K562 (cell line): ENCODE measurements at regions not wholly inside any gene's neighbourhood (a gene's known extent, or its start where the extent isn't known, plus 50 kb on each side); places are given as distances from the start of the nearest gene placed in this dataset.

Source experiments
- ATAC-seq: fragments of 200-7000 bp; cut with Tn5 transposase; 3 replicates; pipeline ENCODE4 v1.9.1; 2020; ENCODE audit warnings: moderate library complexity
- BruUV-seq: library from RNA; stranded (reverse); fragments of 400-500 nt; replicated peaks from 2 replicates; lab custom pipeline; 2021; lab: Mats Ljungman, UMichigan
- CTCF ChIA-PET: fragments of 300-600 bp; formaldehyde crosslinking; extraction: SDS; loops from one replicate; lab custom pipeline; 2021; ENCODE audit warnings: low intra/inter-chr PET ratio; lab: Yijun Ruan, JAX
- POLR2A ChIA-PET: fragments of 300-600, 350-650 bp; sonication (Branson Sonifier 250); formaldehyde crosslinking; extraction: SDS; loops from one replicate; lab custom pipeline; 2021; ENCODE audit warnings: antibody characterized with exemption, inconsistent platforms; lab: Yijun Ruan, JAX
- DNase-seq, 4 experiments: peaks; one replicate each; pipeline versions ENCODE4 v3.0.0 to v3.0.0-alpha.2; 2011 to 2018; ENCODE audit warnings: low spot score in 3 of 4, mixed read lengths in 3 of 4; ENCODE audit errors: extremely low read depth in 1 of 4
- FAIRE-seq: peaks from 2 replicates; lab custom pipeline; 2011; peaks lifted over from hg19 to GRCh38; lab: Jason Lieb, UNC
- H2AFZ ChIP-seq: 2 replicates; pipeline ENCODE4 v1.6.0; 2011; ENCODE audit warnings: low read depth, low read length, control low read depth, inconsistent platforms
- H3K27ac ChIP-seq: fragments of 200-600 bp; 3 replicates; pipeline ENCODE4 v1.8.0; 2011; ENCODE audit warnings: low read depth, mild to moderate bottlenecking, control low read depth, inconsistent platforms, low read length, moderate library complexity, mixed read lengths; ENCODE audit errors: extremely low read depth
- H3K27me3 ChIP-seq, 2 experiments: fragments of 300-600 bp in 1 of 2; 2 replicates in 1 of 2; 3 replicates in 1 of 2; pipeline versions ENCODE4 v1.6.0 to v1.8.0; 2011; ENCODE audit warnings: inconsistent platforms in 2 of 2, low read length in 2 of 2, mild to moderate bottlenecking in 1 of 2, mixed read lengths in 1 of 2, moderate library complexity in 1 of 2; ENCODE audit not compliant: control insufficient read depth in 2 of 2, insufficient read depth in 2 of 2
- H3K36me3 ChIP-seq: fragments of 300-600 bp; 3 replicates; pipeline ENCODE4 v1.8.0; 2011; ENCODE audit warnings: mild to moderate bottlenecking, low read length, inconsistent platforms; ENCODE audit not compliant: control insufficient read depth, insufficient read depth
- H3K4me1 ChIP-seq, 2 experiments: fragments of 200-600 bp in 1 of 2; replicated peaks in 1 of 2; 2 replicates in 1 of 2; 3 replicates in 1 of 2; pipeline versions ENCODE4 v1.5.1 to v1.8.0; 2011; ENCODE audit warnings: inconsistent platforms in 2 of 2, low read length in 2 of 2, mild to moderate bottlenecking in 1 of 2, mixed read lengths in 1 of 2, moderate library complexity in 1 of 2; ENCODE audit not compliant: control insufficient read depth in 2 of 2, insufficient read depth in 2 of 2
- H3K4me2 ChIP-seq: 2 replicates; pipeline ENCODE4 v1.6.1; 2011; ENCODE audit warnings: low read length, control low read depth, inconsistent platforms, mixed read lengths; ENCODE audit not compliant: insufficient read depth
- H3K4me3 ChIP-seq: fragments of 200-600 bp; sonication (generic), shearing (Covaris generic); 2 replicates; pipeline ENCODE4 v1.5.1; 2016; ENCODE audit warnings: control low read depth, inconsistent platforms
- H3K79me2 ChIP-seq: fragments of 200-600 bp; 3 replicates; pipeline ENCODE4 v1.8.0; 2011; ENCODE audit warnings: low read length, inconsistent platforms; ENCODE audit not compliant: control insufficient read depth, insufficient read depth
- H3K9ac ChIP-seq, 2 experiments: 2 replicates each; pipeline versions ENCODE4 v1.6.0 to v1.6.1; 2011; ENCODE audit warnings: low read depth in 2 of 2, low read length in 2 of 2, control low read depth in 1 of 2, inconsistent platforms in 1 of 2, mild to moderate bottlenecking in 1 of 2, mixed read lengths in 1 of 2; ENCODE audit not compliant: insufficient read depth in 1 of 2
- H3K9me1 ChIP-seq: one replicate; pipeline ENCODE4 v1.6.0; 2011; ENCODE audit warnings: inconsistent platforms, mild to moderate bottlenecking, low read length, moderate library complexity; ENCODE audit not compliant: control insufficient read depth, insufficient read depth
- H3K9me3 ChIP-seq: replicated peaks from 2 replicates; pipeline ENCODE4 v1.5.1; 2011; ENCODE audit warnings: low read depth, low read length, inconsistent platforms; ENCODE audit not compliant: control insufficient read depth, insufficient read depth
- H4K20me1 ChIP-seq: replicated peaks from 2 replicates; pipeline ENCODE4 v1.6.1; 2011; ENCODE audit warnings: low read length, inconsistent platforms, mixed read lengths; ENCODE audit not compliant: control insufficient read depth, insufficient read depth
- FOXJ3 ChIP-seq: sonication (generic); formaldehyde crosslinking; IDR thresholded peaks from 2 replicates; pipeline ENCODE4 v1.4.0; 2020; ENCODE audit warnings: mild to moderate bottlenecking, missing genetic modification reagents
- ILK ChIP-seq: fragments of 450-650 bp; IDR thresholded peaks from 2 replicates; pipeline ENCODE4 v1.6.1; 2016; ENCODE audit warnings: missing genetic modification characterization, low read depth, mild to moderate bottlenecking, missing compliant biosample characterization, moderate library complexity, borderline replicate concordance
- L3MBTL2 ChIP-seq: fragments of 450-650 bp; IDR thresholded peaks from 2 replicates; pipeline ENCODE4 v1.6.1; 2016; ENCODE audit warnings: mild to moderate bottlenecking, moderate library complexity
- LARP7 ChIP-seq: fragments of 450-650 bp; IDR thresholded peaks from 2 replicates; pipeline ENCODE4 v1.6.1; 2016
- XRCC5 ChIP-seq: fragments of 200-400 bp; formaldehyde crosslinking; IDR thresholded peaks from 2 replicates; pipeline ENCODE4 v1.6.1; 2017; ENCODE audit warnings: low read depth, mild to moderate bottlenecking, low read length
- WGBS: fragments of 100-300 bp; shearing (Covaris generic); methylation state at CpG from one replicate; pipeline ENCODE4 v1.1.6; 2016; ENCODE audit warnings: low coverage, mixed read lengths; ENCODE audit not compliant: insufficient coverage; ENCODE audit errors: missing lambda C conversion rate; 5-methylcytosine and 5-hydroxymethylcytosine counted together
- in situ Hi-C: fragments of 300-500 bp; cut with MboI; formaldehyde crosslinking; loops from 4 replicates; pipeline ENCODE4 v1.15.0; 2018; ENCODE audit warnings: inconsistent platforms, mixed read lengths
- intact Hi-C: fragments of 100-400 bp; cut with micrococcal nuclease; formaldehyde crosslinking; loops from 2 replicates; pipeline ENCODE4 v1.14.2; 2022
- TF ChIP-seq, protein P1 (sequence below): fragments of 450-650 bp; formaldehyde crosslinking; IDR thresholded peaks from 2 replicates; pipeline ENCODE4 v1.4.0; 2020; ENCODE audit warnings: mild to moderate bottlenecking
- TF ChIP-seq, protein P2 (sequence below), 2 experiments: fragments of 450-650 bp; formaldehyde crosslinking in 1 of 2; IDR thresholded peaks; 2 replicates each; pipeline versions ENCODE4 v1.4.0 to v1.6.1; 2014 to 2020; ENCODE audit warnings: mild to moderate bottlenecking in 2 of 2, borderline replicate concordance in 1 of 2, low read depth in 1 of 2

- no peak overlapping the region for H3K27ac ChIP-seq
- TF ChIP-seq L3MBTL2: no peak
- no peak for TF ChIP-seq ILK
- TF ChIP-seq, protein P1, sequence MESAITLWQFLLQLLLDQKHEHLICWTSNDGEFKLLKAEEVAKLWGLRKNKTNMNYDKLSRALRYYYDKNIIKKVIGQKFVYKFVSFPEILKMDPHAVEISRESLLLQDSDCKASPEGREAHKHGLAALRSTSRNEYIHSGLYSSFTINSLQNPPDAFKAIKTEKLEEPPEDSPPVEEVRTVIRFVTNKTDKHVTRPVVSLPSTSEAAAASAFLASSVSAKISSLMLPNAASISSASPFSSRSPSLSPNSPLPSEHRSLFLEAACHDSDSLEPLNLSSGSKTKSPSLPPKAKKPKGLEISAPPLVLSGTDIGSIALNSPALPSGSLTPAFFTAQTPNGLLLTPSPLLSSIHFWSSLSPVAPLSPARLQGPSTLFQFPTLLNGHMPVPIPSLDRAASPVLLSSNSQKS: no peak
- TF ChIP-seq, protein P2, sequence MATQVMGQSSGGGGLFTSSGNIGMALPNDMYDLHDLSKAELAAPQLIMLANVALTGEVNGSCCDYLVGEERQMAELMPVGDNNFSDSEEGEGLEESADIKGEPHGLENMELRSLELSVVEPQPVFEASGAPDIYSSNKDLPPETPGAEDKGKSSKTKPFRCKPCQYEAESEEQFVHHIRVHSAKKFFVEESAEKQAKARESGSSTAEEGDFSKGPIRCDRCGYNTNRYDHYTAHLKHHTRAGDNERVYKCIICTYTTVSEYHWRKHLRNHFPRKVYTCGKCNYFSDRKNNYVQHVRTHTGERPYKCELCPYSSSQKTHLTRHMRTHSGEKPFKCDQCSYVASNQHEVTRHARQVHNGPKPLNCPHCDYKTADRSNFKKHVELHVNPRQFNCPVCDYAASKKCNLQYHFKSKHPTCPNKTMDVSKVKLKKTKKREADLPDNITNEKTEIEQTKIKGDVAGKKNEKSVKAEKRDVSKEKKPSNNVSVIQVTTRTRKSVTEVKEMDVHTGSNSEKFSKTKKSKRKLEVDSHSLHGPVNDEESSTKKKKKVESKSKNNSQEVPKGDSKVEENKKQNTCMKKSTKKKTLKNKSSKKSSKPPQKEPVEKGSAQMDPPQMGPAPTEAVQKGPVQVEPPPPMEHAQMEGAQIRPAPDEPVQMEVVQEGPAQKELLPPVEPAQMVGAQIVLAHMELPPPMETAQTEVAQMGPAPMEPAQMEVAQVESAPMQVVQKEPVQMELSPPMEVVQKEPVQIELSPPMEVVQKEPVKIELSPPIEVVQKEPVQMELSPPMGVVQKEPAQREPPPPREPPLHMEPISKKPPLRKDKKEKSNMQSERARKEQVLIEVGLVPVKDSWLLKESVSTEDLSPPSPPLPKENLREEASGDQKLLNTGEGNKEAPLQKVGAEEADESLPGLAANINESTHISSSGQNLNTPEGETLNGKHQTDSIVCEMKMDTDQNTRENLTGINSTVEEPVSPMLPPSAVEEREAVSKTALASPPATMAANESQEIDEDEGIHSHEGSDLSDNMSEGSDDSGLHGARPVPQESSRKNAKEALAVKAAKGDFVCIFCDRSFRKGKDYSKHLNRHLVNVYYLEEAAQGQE (IDR thresholded peaks at IDR 0.05; ENCODE audit: borderline replicate concordance): no peak
- TF ChIP-seq, protein P2 (CRISPR knock-in tag; IDR thresholded peaks at IDR 0.05; ENCODE audit: low read depth): no peak
- no peak for TF ChIP-seq FOXJ3 (CRISPR knock-in tag)
- no peak for TF ChIP-seq LARP7
- no peak for TF ChIP-seq XRCC5
- no peaks in the 10 kb centered on the region for H3K27me3 ChIP-seq
- DNase-seq (no peak), FAIRE-seq (no peak), ATAC-seq (no peak)
- in situ Hi-C loops (no loop called here), intact Hi-C loops (no loop called here)
- CTCF ChIA-PET: no interaction called here
- no peaks in the 10 kb centered on the region for H3K9me1 ChIP-seq
- H3K79me2 ChIP-seq: no peaks in the 10 kb centered on the region
- no peak overlapping the region for H2AFZ ChIP-seq
- H3K4me3 ChIP-seq: no peak overlapping the region
- H3K9me3 ChIP-seq: no peaks in the 10 kb centered on the region
- no peaks in the 10 kb centered on the region for H4K20me1 ChIP-seq
- no peak overlapping the region for H3K9ac ChIP-seq
- H3K4me2 ChIP-seq: no peak overlapping the region
- POLR2A ChIA-PET: no interaction called here
- WGBS: 0% methylated on average over 2 of the region's 2 CpGs
- H3K4me1 ChIP-seq: no peaks in the 10 kb centered on the region
- H3K36me3 ChIP-seq: no peaks in the 10 kb centered on the region
- no TSS peak for BruUV-seq
Measured at GRCh38 chr14:39827901-39828655, 395.8 kb upstream of the FBXO33 start.
